ENCODE measurements at regions not wholly inside any gene's neighbourhood (a gene's known extent, or its start where the extent isn't known, plus 50 kb on each side); places are given as distances from the start of the nearest gene placed in this dataset.

GRCh38 chr15:79172032-79172481 is 81.5 kb upstream of the RASGRF1 start (continued):
- TF ChIP-seq MGA (IDR thresholded peaks at IDR 0.05), result peak; percentile 27; the same call in 1 of the 2 replicates
- no peak for TF ChIP-seq MYBL2 (IDR thresholded peaks at IDR 0.05; ENCODE audit: low read depth)
- TF ChIP-seq MYBL2 (CRISPR knock-in tag; IDR thresholded peaks at IDR 0.05; ENCODE audit: borderline replicate concordance), result no peak
- TF ChIP-seq TRIM28 (IDR thresholded peaks at IDR 0.05), result no peak
- no peak for TF ChIP-seq PHTF2 (CRISPR knock-in tag; IDR thresholded peaks at IDR 0.05)
- TF ChIP-seq HNRNPK (IDR thresholded peaks at IDR 0.05; ENCODE audit: low read depth, low read length, poor library complexity, severe bottlenecking), result no peak
- TF ChIP-seq CCAR2 (IDR thresholded peaks at IDR 0.05; ENCODE audit: low read depth, low read length), result no peak
- no peak for TF ChIP-seq GABPB2 (CRISPR knock-in tag; conservative IDR thresholded peaks at IDR 0.05)
- TF ChIP-seq USF2 (CRISPR knock-in tag; IDR thresholded peaks at IDR 0.05), result peak; percentile 79
- TF ChIP-seq ARID4B (CRISPR knock-in tag; IDR thresholded peaks at IDR 0.05), result no peak
